H1 (cell line): ENCODE measurements at regions not wholly inside any gene's neighbourhood (a gene's known extent, or its start where the extent isn't known, plus 50 kb on each side); places are given as distances from the start of the nearest gene placed in this dataset.

Experiments used
- CTCF ChIA-PET: fragments of 300-600 bp; sonication (Branson Sonifier 250); formaldehyde crosslinking; loops from one replicate; lab custom pipeline; 2021; ENCODE audit not compliant: partially characterized antibody; lab: Charles Lee
- POLR2A ChIA-PET: fragments of 300-600 bp; sonication (Branson Sonifier 250); formaldehyde crosslinking; loops from one replicate; lab custom pipeline; 2021; ENCODE audit warnings: inconsistent platforms; ENCODE audit not compliant: partially characterized antibody; lab: Charles Lee
- DNase-seq, 2 experiments: peaks; one replicate each; pipeline versions ENCODE4 v3.0.0 to v3.0.0-alpha.2; 2010 to 2022; ENCODE audit warnings: low spot score in 2 of 2, low read depth in 1 of 2, mixed read lengths in 1 of 2
- FAIRE-seq: peaks from 2 replicates; lab custom pipeline; 2011; peaks lifted over from hg19 to GRCh38; lab: Jason Lieb, UNC
- H2AFZ ChIP-seq: 2 replicates; pipeline ENCODE4 v1.8.1; 2012; ENCODE audit warnings: low read length, inconsistent platforms
- H2AK5ac ChIP-seq: 2 replicates; pipeline ENCODE4 v1.6.1; 2013; ENCODE audit warnings: low read depth, low read length
- H2BK120ac ChIP-seq: replicated peaks from 2 replicates; pipeline ENCODE3; 2013; ENCODE audit warnings: low read depth, low read length, inconsistent platforms
- H2BK12ac ChIP-seq: 2 replicates; pipeline ENCODE4 v1.6.1; 2013; ENCODE audit warnings: low read depth, low read length
- H2BK15ac ChIP-seq: 2 replicates; pipeline ENCODE4 v1.6.1; 2013; ENCODE audit warnings: low read length
- H2BK20ac ChIP-seq: 2 replicates; pipeline ENCODE4 v1.6.1; 2013; ENCODE audit warnings: low read length
- H2BK5ac ChIP-seq: 2 replicates; pipeline ENCODE4 v1.6.1; 2013; ENCODE audit warnings: low read depth, low read length
- H3K14ac ChIP-seq: 2 replicates; pipeline ENCODE4 v1.6.1; 2013; ENCODE audit warnings: inconsistent platforms; ENCODE audit not compliant: insufficient read length
- H3K18ac ChIP-seq: 2 replicates; pipeline ENCODE4 v1.6.1; 2013; ENCODE audit warnings: low read length; ENCODE audit errors: extremely low read depth
- H3K23ac ChIP-seq: 2 replicates; pipeline ENCODE4 v1.6.1; 2013; ENCODE audit warnings: inconsistent platforms; ENCODE audit not compliant: insufficient read length
- H3K23me2 ChIP-seq: 2 replicates; pipeline ENCODE4 v1.6.1; 2013; ENCODE audit warnings: low read depth, low read length
- H3K27ac ChIP-seq: 2 replicates; pipeline ENCODE4 v1.6.1; 2011; ENCODE audit warnings: low read depth, low read length, inconsistent platforms
- H3K27me3 ChIP-seq, 4 experiments: replicated peaks in 1 of 4; 1 replicate in 1 of 4; 2 replicates in 3 of 4; pipeline versions ENCODE4 v1.6.1 to v1.8.1; 2011 to 2013; ENCODE audit warnings: low read length in 3 of 4, mild to moderate bottlenecking in 3 of 4, inconsistent platforms in 2 of 4, mixed read lengths in 2 of 4, moderate library complexity in 1 of 4; ENCODE audit not compliant: control insufficient read depth in 3 of 4, insufficient read depth in 3 of 4; ENCODE audit errors: extremely low read depth in 1 of 4
- H3K36me3 ChIP-seq, 4 experiments: 2 replicates each; pipeline versions ENCODE4 v1.6.1 to v1.8.1; 2011 to 2013; ENCODE audit warnings: mild to moderate bottlenecking in 4 of 4, low read length in 3 of 4, moderate library complexity in 2 of 4, control low read depth in 1 of 4, inconsistent platforms in 1 of 4; ENCODE audit not compliant: insufficient read depth in 4 of 4, control insufficient read depth in 2 of 4
- H3K4ac ChIP-seq: replicated peaks from 2 replicates; pipeline ENCODE3; 2013; ENCODE audit warnings: low read length, low read depth, mixed read lengths, inconsistent platforms; ENCODE audit not compliant: insufficient read length
- H3K4me1 ChIP-seq, 4 experiments: replicated peaks in 1 of 4; 1 replicate in 1 of 4; 2 replicates in 3 of 4; pipeline versions ENCODE4 v1.6.1 to v1.8.1; 2011 to 2013; ENCODE audit warnings: low read length in 3 of 4, inconsistent platforms in 2 of 4, mixed read lengths in 1 of 4; ENCODE audit not compliant: insufficient read depth in 4 of 4, control insufficient read depth in 3 of 4
- H3K4me2 ChIP-seq, 2 experiments: 2 replicates each; pipeline versions ENCODE4 v1.6.1 to v1.8.1; 2011 to 2013; ENCODE audit warnings: low read depth in 2 of 2, low read length in 2 of 2, control low read depth in 1 of 2, inconsistent platforms in 1 of 2, mild to moderate bottlenecking in 1 of 2; ENCODE audit not compliant: insufficient read depth in 1 of 2
- H3K4me3 ChIP-seq, 4 experiments: fragments of 200-600, 300-600 bp in 1 of 4; sonication (generic), shearing (Covaris generic), sonication (Bioruptor Twin) in 1 of 4; 2 replicates each; pipeline versions ENCODE4 v1.5.1 to v1.8.1; 2011 to 2016; ENCODE audit warnings: low read length in 4 of 4, low read depth in 3 of 4, control low read depth in 2 of 4, inconsistent platforms in 2 of 4, mild to moderate bottlenecking in 2 of 4, mixed read lengths in 1 of 4, moderate library complexity in 1 of 4; ENCODE audit not compliant: insufficient read depth in 2 of 4; ENCODE audit errors: extremely low read depth in 1 of 4
- H3K56ac ChIP-seq: replicated peaks from 2 replicates; pipeline ENCODE3; 2013; ENCODE audit warnings: low read depth, mild to moderate bottlenecking, mixed read lengths, low read length, inconsistent platforms; ENCODE audit not compliant: insufficient read length
- H3K79me1 ChIP-seq: 2 replicates; pipeline ENCODE4 v1.6.1; 2013; ENCODE audit warnings: low read depth, low read length, control low read depth
- H3K79me2 ChIP-seq, 2 experiments: 2 replicates each; pipeline versions ENCODE4 v1.6.1 to v1.8.1; 2012 to 2013; ENCODE audit warnings: low read length in 2 of 2, mild to moderate bottlenecking in 2 of 2, inconsistent platforms in 1 of 2; ENCODE audit not compliant: insufficient read depth in 2 of 2, control insufficient read depth in 1 of 2
- H3K9ac ChIP-seq, 4 experiments: replicated peaks in 1 of 4; 1 replicate in 1 of 4; 2 replicates in 3 of 4; pipeline versions ENCODE4 v1.6.1 to v1.8.1; 2011 to 2013; ENCODE audit warnings: low read depth in 3 of 4, low read length in 3 of 4, control low read depth in 2 of 4, mild to moderate bottlenecking in 2 of 4, moderate library complexity in 2 of 4, inconsistent platforms in 1 of 4; ENCODE audit errors: extremely low read depth in 1 of 4
- H3K9me3 ChIP-seq, 2 experiments: 2 replicates each; pipeline versions ENCODE4 v1.6.1 to v1.8.1; 2012 to 2013; ENCODE audit warnings: mild to moderate bottlenecking in 2 of 2, moderate library complexity in 2 of 2, control low read depth in 1 of 2, inconsistent platforms in 1 of 2, low read depth in 1 of 2, low read length in 1 of 2, mixed read lengths in 1 of 2; ENCODE audit not compliant: insufficient read depth in 2 of 2
- H4K20me1 ChIP-seq, 2 experiments: replicated peaks in 1 of 2; 2 replicates each; pipeline versions ENCODE3 to v1.8.1; 2011 to 2013; ENCODE audit warnings: inconsistent platforms in 2 of 2, low read length in 2 of 2, mild to moderate bottlenecking in 1 of 2; ENCODE audit not compliant: insufficient read depth in 2 of 2, control insufficient read depth in 1 of 2
- H4K5ac ChIP-seq: 2 replicates; pipeline ENCODE4 v1.6.1; 2013; ENCODE audit warnings: low read length, low read depth, mixed read lengths, inconsistent platforms; ENCODE audit not compliant: insufficient read length
- H4K8ac ChIP-seq: 2 replicates; pipeline ENCODE4 v1.8.0; 2013; ENCODE audit warnings: mild to moderate bottlenecking, moderate library complexity, low read length, inconsistent platforms; ENCODE audit not compliant: insufficient read depth; ENCODE audit errors: extremely low read depth
- H4K91ac ChIP-seq: replicated peaks from 2 replicates; pipeline ENCODE3; 2013; ENCODE audit warnings: low read length, mixed read lengths, inconsistent platforms; ENCODE audit not compliant: insufficient read length
- CREB1 ChIP-seq: IDR thresholded peaks from 2 replicates; pipeline ENCODE4 v1.6.1; 2012; ENCODE audit warnings: inconsistent platforms
- EZH2 ChIP-seq: fragments of 200-600 bp; sonication (generic); IDR thresholded peaks from 2 replicates; pipeline ENCODE4 v1.7.1; 2012; ENCODE audit warnings: low read depth, mild to moderate bottlenecking, moderate library complexity, low read length, inconsistent platforms; ENCODE audit not compliant: severe bottlenecking
- KDM1A ChIP-seq: fragments of 200-600, 300-600 bp; sonication (generic); IDR thresholded peaks from 2 replicates; pipeline ENCODE4 v1.7.1; 2016; ENCODE audit warnings: mild to moderate bottlenecking, low read length, borderline replicate concordance
- MAX ChIP-seq: IDR thresholded peaks from 2 replicates; pipeline ENCODE4 v1.6.1; 2012; ENCODE audit warnings: inconsistent platforms
- WGBS, 2 experiments: shearing (Covaris generic) in 1 of 2; methylation state at CpG; one replicate each; pipeline versions ENCODE4 v1.1.6 to v1.1.7; 2013 to 2015; ENCODE audit warnings: low lambda C conversion rate in 2 of 2, mixed read lengths in 2 of 2, inconsistent platforms in 1 of 2, low coverage in 1 of 2, missing lambda C conversion rate in 1 of 2; ENCODE audit not compliant: insufficient replicate concordance in 2 of 2, insufficient coverage in 1 of 2, insufficient read length in 1 of 2; ENCODE audit errors: extremely low coverage in 1 of 2, missing lambda C conversion rate in 1 of 2; 5-methylcytosine and 5-hydroxymethylcytosine counted together

- no peak overlapping the region for H4K8ac ChIP-seq
- H3K9ac ChIP-seq, result no peak overlapping the region
- 95% methylated on average over 5 of the region's 5 CpGs; no CpG with 5 or more reads in 1 of the 2 experiments for WGBS, 2 experiments
- H3K56ac ChIP-seq, result no peak overlapping the region
- no peak overlapping the region for H2BK5ac ChIP-seq
- no peak overlapping the region for H3K18ac ChIP-seq
- no peaks in the 10 kb centered on the region for H4K20me1 ChIP-seq
- CTCF ChIA-PET, result interaction anchor here (0.8 kb wide), 1 partner anchor 87 kb away, joined by 3 read pairs; no protein-coding TSS in a partner anchor
- no peak overlapping the region for H2BK20ac ChIP-seq
- no peak overlapping the region for H3K23ac ChIP-seq
- H3K14ac ChIP-seq, result no peak overlapping the region
- DNase-seq (no peak), FAIRE-seq (no peak)
- H4K91ac ChIP-seq, result no peak overlapping the region
- POLR2A ChIA-PET, result no interaction called here
- H3K4ac ChIP-seq, result no peak overlapping the region
- H3K79me2 ChIP-seq, result no peaks in the 10 kb centered on the region
- H2BK15ac ChIP-seq, result no peak overlapping the region
- H2AFZ ChIP-seq, result no peak overlapping the region
- no peak overlapping the region for H2AK5ac ChIP-seq
- no peak overlapping the region for H2BK12ac ChIP-seq
- H3K23me2 ChIP-seq, result no peaks in the 10 kb centered on the region
- H3K4me2 ChIP-seq, result no peak overlapping the region
- H3K27ac ChIP-seq, result no peak overlapping the region
- no peaks in the 10 kb centered on the region for H3K79me1 ChIP-seq
- H3K27me3 ChIP-seq, result no peaks in the 10 kb centered on the region
- H4K5ac ChIP-seq, result no peak overlapping the region
- peaks cover 15 to 16% of the 10 kb centered on the region in 2 experiments for H3K9me3 ChIP-seq
- H2BK120ac ChIP-seq, result no peak overlapping the region
- H3K36me3 ChIP-seq, result no peaks in the 10 kb centered on the region
- H3K4me3 ChIP-seq, result no peak overlapping the region; a peak in 1 of 8 replicates
- no peaks in the 10 kb centered on the region for H3K4me1 ChIP-seq
- no peak for TF ChIP-seq EZH2
- TF ChIP-seq CREB1, result no peak
- TF ChIP-seq KDM1A, result no peak
- TF ChIP-seq MAX, result no peak
Measured at GRCh38 chr2:239884051-239884405, 141.1 kb downstream of the NDUFA10 start.
